SK-N-SH (cell line): ENCODE measurements at regions not wholly inside any gene's neighbourhood (a gene's known extent, or its start where the extent isn't known, plus 50 kb on each side); places are given as distances from the start of the nearest gene placed in this dataset.

Experiments
- CTCF ChIA-PET: fragments of 300-600, 350-600 bp; formaldehyde crosslinking; extraction: SDS; loops from one replicate; lab custom pipeline; 2021; lab: Yijun Ruan, JAX
- POLR2A ChIA-PET: fragments of 350-600 bp; sonication (Branson Sonifier 250); formaldehyde crosslinking; extraction: SDS; loops from one replicate; lab custom pipeline; 2020; ENCODE audit warnings: antibody characterized with exemption, inconsistent platforms; lab: Yijun Ruan, JAX
- DNase-seq: peaks from one replicate; pipeline ENCODE4 v3.0.0; 2012
- H2AFZ ChIP-seq: fragments of 200-600 bp; sonication (generic); 2 replicates; pipeline ENCODE4 v1.8.1; 2016; ENCODE audit warnings: antibody characterized with exemption, mild to moderate bottlenecking, low read depth
- H3F3A ChIP-seq: fragments of 200-600 bp; sonication (generic); replicated peaks from 2 replicates; pipeline ENCODE3; 2016; ENCODE audit warnings: antibody characterized with exemption, mild to moderate bottlenecking; ENCODE audit not compliant: insufficient read depth
- H3K27ac ChIP-seq, 2 experiments: fragments of 200-500 bp in 1 of 2; fragments of 200-600 bp in 1 of 2; sonication (Bioruptor generic) in 1 of 2; sonication (generic), shearing (Covaris generic) in 1 of 2; 2 replicates each; pipeline versions ENCODE4 v1.5.1 to v1.6.1; 2014 to 2016; ENCODE audit warnings: low read depth in 2 of 2, inconsistent platforms in 1 of 2, low read length in 1 of 2, mild to moderate bottlenecking in 1 of 2, mixed read lengths in 1 of 2
- H3K27me3 ChIP-seq: fragments of 200-600 bp; sonication (generic), shearing (Covaris generic); 2 replicates; pipeline ENCODE4 v1.6.1; 2016; ENCODE audit warnings: mixed run types; ENCODE audit not compliant: insufficient read depth
- H3K36me3 ChIP-seq, 2 experiments: fragments of 200-500 bp in 1 of 2; fragments of 200-600 bp in 1 of 2; sonication (Bioruptor generic) in 1 of 2; sonication (generic) in 1 of 2; replicated peaks in 1 of 2; 2 replicates each; pipeline versions ENCODE3 to v1.5.1; 2014 to 2016; ENCODE audit warnings: low read length in 1 of 2, mild to moderate bottlenecking in 1 of 2; ENCODE audit not compliant: insufficient read depth in 2 of 2, control insufficient read depth in 1 of 2
- H3K4me1 ChIP-seq, 2 experiments: fragments of 200-500 bp in 1 of 2; fragments of 200-600 bp in 1 of 2; sonication (Bioruptor generic) in 1 of 2; sonication (generic), shearing (Covaris generic) in 1 of 2; 2 replicates each; pipeline versions ENCODE4 v1.5.1 to v1.6.1; 2014 to 2016; ENCODE audit warnings: low read depth in 1 of 2, low read length in 1 of 2, mixed run types in 1 of 2; ENCODE audit not compliant: insufficient read depth in 2 of 2, control insufficient read depth in 1 of 2
- H3K4me2 ChIP-seq: fragments of 200-600 bp; sonication (generic), shearing (Covaris generic); 2 replicates; pipeline ENCODE4 v1.6.1; 2017; ENCODE audit warnings: mixed run types
- H3K4me3 ChIP-seq, 2 experiments: fragments of 200-500 bp in 1 of 2; fragments of 200-600 bp in 1 of 2; sonication (Bioruptor generic) in 1 of 2; sonication (generic), shearing (Covaris generic) in 1 of 2; 2 replicates each; pipeline versions ENCODE4 v1.5.1 to v1.8.1; 2014 to 2016; ENCODE audit warnings: low read depth in 2 of 2, inconsistent platforms in 1 of 2, low read length in 1 of 2, mild to moderate bottlenecking in 1 of 2, mixed read lengths in 1 of 2, moderate library complexity in 1 of 2
- H3K79me2 ChIP-seq: fragments of 200-600 bp; sonication (generic); 2 replicates; pipeline ENCODE4 v1.8.1; 2017; ENCODE audit warnings: mild to moderate bottlenecking; ENCODE audit not compliant: insufficient read depth
- H3K9ac ChIP-seq: fragments of 200-600 bp; sonication (generic); 2 replicates; pipeline ENCODE4 v1.6.1; 2017; ENCODE audit warnings: mixed run types
- H3K9me2 ChIP-seq: fragments of 200-600 bp; sonication (generic); 2 replicates; pipeline ENCODE4 v1.6.1; 2017; ENCODE audit warnings: mixed run types
- H3K9me3 ChIP-seq: fragments of 200-600 bp; sonication (generic); 2 replicates; pipeline ENCODE4 v1.6.1; 2017; ENCODE audit warnings: mixed run types, mild to moderate bottlenecking, moderate library complexity
- H4K20me1 ChIP-seq: fragments of 200-600 bp; sonication (generic); 2 replicates; pipeline ENCODE4 v1.6.1; 2017; ENCODE audit warnings: mild to moderate bottlenecking, mixed run types; ENCODE audit not compliant: insufficient read depth
- CHD2 ChIP-seq: fragments of 150-350 bp; IDR thresholded peaks from 2 replicates; pipeline ENCODE4 v1.6.1; 2018; ENCODE audit warnings: low read length; ENCODE audit not compliant: partially characterized antibody
- GATA2 ChIP-seq: sonication (generic); formaldehyde crosslinking; IDR thresholded peaks from 2 replicates; pipeline ENCODE4 v1.5.0; 2020; ENCODE audit warnings: mild to moderate bottlenecking, missing genetic modification reagents
- MXI1 ChIP-seq: IDR thresholded peaks from 2 replicates; pipeline ENCODE4 v1.6.1; 2012; ENCODE audit warnings: mild to moderate bottlenecking, low read depth, low read length, improper control_type of control experiment
- RAD21 ChIP-seq: IDR thresholded peaks from 2 replicates; pipeline ENCODE4 v1.6.1; 2012; ENCODE audit warnings: mild to moderate bottlenecking, low read length
- TEAD4 ChIP-seq: IDR thresholded peaks from 2 replicates; pipeline ENCODE4 v1.4.0; 2012; ENCODE audit warnings: mild to moderate bottlenecking, borderline replicate concordance; ENCODE audit not compliant: insufficient read depth
- WGBS: methylation state at CpG from one replicate; pipeline ENCODE4 v1.1.6; 2017; ENCODE audit warnings: low lambda C conversion rate; 5-methylcytosine and 5-hydroxymethylcytosine counted together
- TF ChIP-seq, protein P1 (sequence below): fragments of 150-350 bp; IDR thresholded peaks from 2 replicates; pipeline ENCODE4 v1.6.1; 2016; ENCODE audit warnings: mild to moderate bottlenecking, low read depth, low read length
- TF ChIP-seq, protein P2 (sequence below): IDR thresholded peaks from 2 replicates; pipeline ENCODE4 v1.4.0; 2012; ENCODE audit warnings: low read depth, borderline replicate concordance
- TF ChIP-seq, protein P3 (sequence below): fragments of 150-350 bp; IDR thresholded peaks from 2 replicates; pipeline ENCODE4 v1.6.1; 2017; ENCODE audit warnings: antibody characterized with exemption, low read length, low read depth, borderline replicate concordance

DNA sequence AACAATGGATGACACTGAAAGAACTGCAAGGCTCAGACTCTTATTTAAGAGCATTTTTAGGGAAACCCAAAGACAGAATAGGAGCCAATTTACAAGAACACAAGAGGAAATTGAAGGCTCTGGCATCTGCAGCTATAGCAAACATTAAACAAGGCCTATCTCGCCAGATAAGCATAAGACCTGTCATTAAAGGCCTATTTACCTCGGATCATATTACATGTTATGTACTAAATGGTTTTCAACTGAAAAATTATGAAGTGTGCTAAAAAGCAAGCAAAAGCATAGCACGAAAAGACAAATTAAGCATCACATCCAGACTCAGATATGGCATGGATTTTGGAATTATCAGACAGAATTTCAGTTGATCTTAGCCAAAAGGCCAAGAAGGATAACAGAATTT lies 617.1 kb downstream of the SQOR start:
- Histone ChIP-seq H3K79me2 (no peaks in the 10 kb centered on the region), H3K4me1 (no peaks in the 10 kb centered on the region; a peak in 1 of 4 replicates), H3F3A (no peaks in the 10 kb centered on the region), H3K27ac (no peak overlapping the region), H3K27me3 (no peaks in the 10 kb centered on the region), H3K9ac (no peak overlapping the region), H3K9me2 (no peaks in the 10 kb centered on the region; the same call in 1 of the 2 replicates), H3K36me3 (no peaks in the 10 kb centered on the region), H2AFZ (no peak overlapping the region), H3K4me3 (no peak overlapping the region), H4K20me1 (no peaks in the 10 kb centered on the region), H3K9me3 (no peaks in the 10 kb centered on the region), H3K4me2 (no peak overlapping the region)
- 25% methylated on average over 3 of the region's 3 CpGs for WGBS
- POLR2A ChIA-PET, result no interaction called here
- CTCF ChIA-PET, result no interaction called here
- no peak for DNase-seq
- TF ChIP-seq GATA2 (CRISPR knock-in tag) (peak; percentile 35; the same call in 1 of the 2 replicates), CHD2 (no peak)

DNA sequence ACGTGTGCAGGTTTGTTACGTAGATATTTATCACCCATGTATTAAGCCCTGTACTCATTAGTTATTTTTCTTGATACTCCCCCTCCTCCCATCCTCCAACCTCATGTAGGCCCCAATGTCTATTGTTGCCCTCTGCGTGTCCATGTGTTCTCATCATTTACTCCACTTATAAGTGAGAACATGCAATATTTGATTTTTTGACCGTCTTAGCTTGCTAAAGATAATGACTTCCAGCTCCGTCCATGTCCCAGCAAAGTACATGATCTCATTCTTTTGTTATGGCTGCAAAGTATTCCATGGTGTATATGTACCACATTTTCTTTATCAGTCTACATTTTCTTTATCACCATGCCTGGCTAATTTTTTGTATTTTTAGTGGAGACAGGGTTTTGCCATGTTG lies 623.2 kb downstream of the SQOR start:
- no peak for DNase-seq
- ChIA-PET POLR2A (no interaction called here), CTCF (no interaction called here)
- Histone ChIP-seq H3K27ac (no peak overlapping the region), H3K36me3 (no peaks in the 10 kb centered on the region), H4K20me1 (no peaks in the 10 kb centered on the region), H3K79me2 (no peaks in the 10 kb centered on the region), H3K9ac (no peak overlapping the region), H3F3A (no peaks in the 10 kb centered on the region), H3K4me1 (no peaks in the 10 kb centered on the region), H3K4me2 (no peak overlapping the region), H3K9me2 (no peaks in the 10 kb centered on the region), H2AFZ (no peak overlapping the region), H3K4me3 (no peak overlapping the region), H3K27me3 (no peaks in the 10 kb centered on the region), H3K9me3 (no peaks in the 10 kb centered on the region)
- WGBS, result 33% methylated on average over 5 of the region's 5 CpGs
- TF ChIP-seq TEAD4 (no peak), MXI1 (no peak)
- TF ChIP-seq, protein P1, sequence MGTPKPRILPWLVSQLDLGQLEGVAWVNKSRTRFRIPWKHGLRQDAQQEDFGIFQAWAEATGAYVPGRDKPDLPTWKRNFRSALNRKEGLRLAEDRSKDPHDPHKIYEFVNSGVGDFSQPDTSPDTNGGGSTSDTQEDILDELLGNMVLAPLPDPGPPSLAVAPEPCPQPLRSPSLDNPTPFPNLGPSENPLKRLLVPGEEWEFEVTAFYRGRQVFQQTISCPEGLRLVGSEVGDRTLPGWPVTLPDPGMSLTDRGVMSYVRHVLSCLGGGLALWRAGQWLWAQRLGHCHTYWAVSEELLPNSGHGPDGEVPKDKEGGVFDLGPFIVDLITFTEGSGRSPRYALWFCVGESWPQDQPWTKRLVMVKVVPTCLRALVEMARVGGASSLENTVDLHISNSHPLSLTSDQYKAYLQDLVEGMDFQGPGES, result no peak
- TF ChIP-seq, protein P2, sequence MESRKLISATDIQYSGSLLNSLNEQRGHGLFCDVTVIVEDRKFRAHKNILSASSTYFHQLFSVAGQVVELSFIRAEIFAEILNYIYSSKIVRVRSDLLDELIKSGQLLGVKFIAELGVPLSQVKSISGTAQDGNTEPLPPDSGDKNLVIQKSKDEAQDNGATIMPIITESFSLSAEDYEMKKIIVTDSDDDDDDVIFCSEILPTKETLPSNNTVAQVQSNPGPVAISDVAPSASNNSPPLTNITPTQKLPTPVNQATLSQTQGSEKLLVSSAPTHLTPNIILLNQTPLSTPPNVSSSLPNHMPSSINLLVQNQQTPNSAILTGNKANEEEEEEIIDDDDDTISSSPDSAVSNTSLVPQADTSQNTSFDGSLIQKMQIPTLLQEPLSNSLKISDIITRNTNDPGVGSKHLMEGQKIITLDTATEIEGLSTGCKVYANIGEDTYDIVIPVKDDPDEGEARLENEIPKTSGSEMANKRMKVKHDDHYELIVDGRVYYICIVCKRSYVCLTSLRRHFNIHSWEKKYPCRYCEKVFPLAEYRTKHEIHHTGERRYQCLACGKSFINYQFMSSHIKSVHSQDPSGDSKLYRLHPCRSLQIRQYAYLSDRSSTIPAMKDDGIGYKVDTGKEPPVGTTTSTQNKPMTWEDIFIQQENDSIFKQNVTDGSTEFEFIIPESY, result no peak

DNA sequence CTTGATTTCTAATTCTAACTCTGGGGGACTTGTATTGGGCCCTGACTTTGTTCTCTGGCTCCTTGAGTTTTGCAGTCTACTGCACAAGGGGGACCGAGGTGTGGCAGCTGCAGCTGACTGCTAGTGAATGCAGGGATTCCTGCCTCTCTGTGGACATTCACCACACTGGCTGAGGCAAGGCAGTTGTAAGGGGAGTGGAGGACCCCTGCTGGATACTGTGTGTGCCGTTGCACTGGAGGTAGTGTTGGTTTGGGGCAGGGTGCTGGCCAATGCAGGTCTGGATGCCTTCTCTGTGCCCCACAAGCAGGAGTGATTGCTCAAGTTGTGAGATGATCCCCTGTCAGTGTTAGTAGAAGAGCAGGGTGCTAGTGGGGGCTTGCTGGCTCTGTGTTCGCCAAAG lies 626.1 kb downstream of the SQOR start:
- CTCF ChIA-PET, result interaction anchor here (1.0 to 1.3 kb wide), 3 partner anchors 9 to 471 kb away, joined by 3 read pairs; no protein-coding TSS in a partner anchor
- POLR2A ChIA-PET, result no interaction called here

More for the DNA sequence above, 626.1 kb downstream of the SQOR start:
- Histone ChIP-seq H3K79me2 (no peaks in the 10 kb centered on the region), H3K9me3 (no peaks in the 10 kb centered on the region), H3K27ac (no peak overlapping the region), H3K9me2 (no peaks in the 10 kb centered on the region), H3F3A (no peaks in the 10 kb centered on the region), H3K27me3 (no peaks in the 10 kb centered on the region), H3K9ac (no peak overlapping the region), H3K4me3 (no peak overlapping the region), H2AFZ (no peak overlapping the region), H3K4me1 (no peaks in the 10 kb centered on the region; a peak in 1 of 4 replicates), H3K4me2 (no peak overlapping the region), H3K36me3 (no peaks in the 10 kb centered on the region), H4K20me1 (no peaks in the 10 kb centered on the region)
- TF ChIP-seq, protein P3, sequence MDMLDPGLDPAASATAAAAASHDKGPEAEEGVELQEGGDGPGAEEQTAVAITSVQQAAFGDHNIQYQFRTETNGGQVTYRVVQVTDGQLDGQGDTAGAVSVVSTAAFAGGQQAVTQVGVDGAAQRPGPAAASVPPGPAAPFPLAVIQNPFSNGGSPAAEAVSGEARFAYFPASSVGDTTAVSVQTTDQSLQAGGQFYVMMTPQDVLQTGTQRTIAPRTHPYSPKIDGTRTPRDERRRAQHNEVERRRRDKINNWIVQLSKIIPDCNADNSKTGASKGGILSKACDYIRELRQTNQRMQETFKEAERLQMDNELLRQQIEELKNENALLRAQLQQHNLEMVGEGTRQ, result no peak
- TF ChIP-seq RAD21, result peak; percentile 27
- 59% methylated on average over 2 of the region's 3 CpGs for WGBS
- no peak for DNase-seq
